GM21528 (cell line): ENCODE measurements at regions not wholly inside any gene's neighbourhood (a gene's known extent, or its start where the extent isn't known, plus 50 kb on each side); places are given as distances from the start of the nearest gene placed in this dataset.
A peak's percentile ranks its signal among the peaks of the same experiment; 100 is the strongest.
"Not testable (repeated sequence)": the region's sequence is repeated elsewhere in the genome, so short reads cannot be mapped to it uniquely, and the experiment has no call there.

ENCODE experiments used
- ATAC-seq: cut with Tn5 transposase; IDR thresholded peaks from one replicate; pipeline ENCODE4 v1.9.1; 2021; ENCODE audit warnings: mild to moderate bottlenecking, moderate library complexity; ENCODE audit not compliant: unreplicated experiment, low FRiP score

DNA sequence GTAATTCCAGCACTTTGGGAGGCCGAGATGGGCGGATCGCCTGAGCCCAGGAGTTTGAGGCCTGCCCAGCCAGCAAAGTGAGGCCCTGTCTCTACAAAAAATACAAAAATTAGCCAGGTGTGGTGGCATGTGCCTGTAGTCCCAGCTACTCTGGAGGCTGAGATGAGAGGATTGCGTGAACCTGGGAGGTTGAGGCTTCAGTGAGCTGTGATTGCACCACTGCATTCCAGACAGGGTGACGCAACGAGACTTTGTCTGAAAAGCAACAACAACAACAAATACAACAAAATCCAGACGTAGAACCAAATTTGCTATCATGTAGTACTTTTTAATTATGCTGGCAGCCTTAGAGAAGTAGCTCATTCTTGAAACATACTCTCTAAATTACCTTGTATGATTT is 277.1 kb downstream of the KLF5 start:
- ATAC-seq = no peak

DNA sequence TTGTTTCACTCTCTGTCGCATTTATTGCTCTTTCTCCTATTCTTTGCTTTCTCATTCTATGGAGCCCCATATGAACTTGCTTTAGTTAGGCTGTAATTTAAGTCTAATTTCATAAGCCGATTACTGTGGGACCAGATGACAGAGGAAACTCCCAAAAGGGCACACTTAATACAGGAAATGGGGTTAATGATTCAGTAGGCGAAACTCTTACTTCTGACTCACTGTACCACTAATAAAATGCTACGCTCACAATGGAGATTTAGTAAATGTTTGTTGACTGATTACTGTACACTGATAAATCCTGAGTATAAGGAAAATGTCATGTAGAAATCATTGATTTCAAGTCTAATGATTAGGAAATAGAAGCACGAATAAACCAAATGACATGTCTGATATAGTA is 276.4 kb downstream of the KLF5 start:
- ATAC-seq = peak; percentile 94

DNA sequence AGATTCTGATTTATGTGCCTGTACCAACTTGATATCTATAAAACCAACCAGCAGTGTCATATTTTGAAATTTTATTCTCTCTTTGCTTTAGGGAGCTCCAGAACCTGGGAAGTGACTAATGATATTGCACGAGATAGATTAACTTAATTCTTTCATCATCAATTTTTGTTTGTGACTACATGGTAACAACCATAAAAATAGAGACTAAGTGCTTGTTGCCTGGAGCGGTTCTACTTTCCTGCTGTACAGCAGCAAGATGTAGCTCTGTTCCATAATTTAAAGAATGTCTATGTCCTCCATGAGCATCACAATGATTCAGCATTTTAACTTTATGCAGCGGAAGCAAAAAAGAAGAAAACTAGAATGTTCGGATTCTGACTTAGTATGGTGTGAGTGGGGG is 275.6 kb downstream of the KLF5 start:
- ATAC-seq = no peak

DNA sequence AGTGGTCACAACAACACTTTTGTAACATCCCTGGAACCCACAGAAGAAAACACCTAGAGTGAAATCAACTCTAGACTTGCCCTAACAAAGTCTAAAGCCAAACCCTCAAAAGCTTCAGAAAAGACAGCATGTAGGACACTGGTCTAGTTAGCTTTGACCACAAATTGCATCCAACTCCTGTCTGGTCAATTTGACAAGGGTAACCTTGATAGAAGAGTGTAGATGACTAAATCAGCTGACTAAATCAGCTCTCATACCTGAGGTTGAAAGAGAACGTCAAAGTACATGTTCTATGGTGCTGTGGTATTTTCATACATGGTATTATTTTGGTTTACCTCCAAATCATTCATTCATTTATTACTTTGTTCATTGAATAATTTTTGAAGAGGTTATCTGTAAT is 272.8 kb downstream of the KLF5 start:
- ATAC-seq = no peak

DNA sequence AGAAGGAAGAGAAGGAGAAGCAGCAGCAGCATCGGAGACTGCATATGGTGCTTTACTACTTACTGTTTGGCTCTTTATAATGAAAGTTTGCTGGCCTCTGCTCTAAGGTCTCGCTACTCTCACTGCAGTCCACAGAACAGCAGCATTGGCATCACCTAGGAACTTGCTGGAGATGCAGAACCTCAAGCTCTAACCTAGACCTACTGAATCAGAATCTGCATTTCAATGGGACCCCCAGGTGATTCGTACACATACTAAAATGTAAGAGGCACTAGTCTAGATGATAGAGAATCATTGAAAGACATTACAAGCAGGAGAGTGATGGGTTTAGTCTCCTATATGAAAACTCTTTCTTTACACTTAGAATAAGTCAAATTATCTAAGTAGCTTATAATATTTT is 270.6 kb downstream of the KLF5 start:
- ATAC-seq = no peak

DNA sequence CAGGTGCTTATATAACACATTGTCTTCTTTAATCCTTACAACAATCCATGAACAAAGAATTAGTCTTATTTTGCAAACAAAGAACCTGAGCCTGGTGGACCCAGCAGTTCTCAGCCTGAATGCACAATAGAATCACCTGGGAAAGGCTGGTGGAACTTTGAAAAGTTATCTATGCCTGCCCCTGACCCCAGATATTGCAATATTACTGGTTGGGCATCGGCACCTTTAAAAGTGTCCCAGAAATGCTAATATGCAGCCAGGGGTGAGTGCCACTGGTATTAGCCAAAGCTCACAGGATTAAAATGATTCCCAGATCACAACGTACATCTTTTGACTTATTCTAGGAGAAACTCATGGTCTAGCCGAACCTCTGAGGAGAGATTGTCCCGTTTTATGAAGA is 268.8 kb downstream of the KLF5 start:
- ATAC-seq = no peak

DNA sequence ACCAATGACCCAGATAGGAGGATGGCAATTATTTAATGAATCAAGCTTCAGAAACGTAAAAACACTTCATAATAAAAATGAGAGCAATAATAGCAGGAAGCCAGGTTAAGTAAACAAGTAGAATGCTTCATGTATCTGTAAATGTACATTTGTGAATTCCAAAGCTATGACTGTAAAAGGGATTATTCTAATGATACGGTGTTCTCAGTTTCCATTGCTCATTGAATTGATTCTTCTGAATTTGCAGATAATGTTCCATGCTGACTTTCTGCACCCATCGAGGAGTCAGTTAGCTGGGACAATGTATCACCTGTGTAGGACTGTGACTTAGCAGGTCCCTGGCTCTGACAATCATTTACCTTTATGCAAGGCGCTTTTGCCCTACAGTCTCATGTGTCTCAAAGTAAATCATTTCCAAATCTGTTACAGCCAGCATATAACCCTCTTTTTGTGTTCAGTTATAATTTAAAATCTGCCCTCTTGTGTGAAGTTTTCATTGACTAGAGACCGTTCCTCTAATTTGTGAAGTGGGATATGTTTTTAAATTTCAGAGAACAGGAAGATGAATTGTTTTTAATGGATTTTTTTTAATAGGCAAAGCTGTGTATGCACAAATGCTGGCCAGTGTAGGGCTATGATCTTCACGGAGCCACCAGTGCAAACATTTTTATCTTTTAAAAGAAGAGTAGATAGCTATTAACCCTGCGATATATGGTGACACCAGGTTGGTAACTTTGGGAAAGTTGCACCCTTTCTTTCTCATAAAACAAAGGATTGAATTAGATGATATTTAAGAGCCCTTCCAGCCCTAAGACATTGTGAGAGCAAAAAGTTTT is 267.1 kb downstream of the KLF5 start:
- ATAC-seq = no peak

DNA sequence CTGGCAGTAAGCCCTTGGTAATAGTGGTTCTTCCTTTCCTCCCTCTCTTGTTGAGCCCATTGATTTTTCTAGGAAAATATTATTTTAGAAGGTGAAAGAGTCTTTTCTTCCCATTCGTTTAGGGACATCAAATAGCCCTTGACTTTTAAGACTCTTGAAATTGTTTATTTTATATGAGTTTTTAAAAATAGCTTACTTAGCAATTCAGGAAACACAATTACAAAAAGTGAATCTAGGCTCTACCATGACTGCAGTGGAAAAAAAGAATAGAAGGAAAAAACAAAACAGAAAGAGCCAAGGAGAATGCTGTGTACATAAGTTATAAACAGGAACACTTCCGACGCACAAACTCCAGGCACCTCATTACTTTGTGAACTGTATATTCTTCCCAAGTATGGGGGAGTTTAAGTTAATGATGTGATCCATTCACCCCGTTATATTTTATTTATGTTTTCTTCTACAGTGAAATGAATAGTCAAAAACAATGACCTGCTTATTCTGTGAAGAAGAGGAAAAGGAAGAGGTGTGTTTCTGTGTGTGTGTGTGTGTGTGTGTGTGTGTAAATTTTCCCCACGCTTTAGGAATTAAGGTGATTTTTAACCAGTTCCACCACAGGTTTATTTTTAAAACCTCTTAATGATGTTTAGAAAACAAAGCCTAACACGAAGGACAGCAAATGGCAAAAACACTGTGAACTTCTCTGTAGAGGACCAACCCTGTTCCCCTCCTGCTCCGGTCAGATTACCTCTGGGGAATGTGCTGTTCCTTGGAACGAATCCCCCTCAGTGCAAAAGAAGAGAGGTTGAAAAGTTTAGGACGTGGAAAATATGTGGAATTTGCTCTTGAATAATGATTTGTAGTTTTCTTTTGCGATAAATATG is 266.3 kb downstream of the KLF5 start:
- ATAC-seq = no peak

DNA sequence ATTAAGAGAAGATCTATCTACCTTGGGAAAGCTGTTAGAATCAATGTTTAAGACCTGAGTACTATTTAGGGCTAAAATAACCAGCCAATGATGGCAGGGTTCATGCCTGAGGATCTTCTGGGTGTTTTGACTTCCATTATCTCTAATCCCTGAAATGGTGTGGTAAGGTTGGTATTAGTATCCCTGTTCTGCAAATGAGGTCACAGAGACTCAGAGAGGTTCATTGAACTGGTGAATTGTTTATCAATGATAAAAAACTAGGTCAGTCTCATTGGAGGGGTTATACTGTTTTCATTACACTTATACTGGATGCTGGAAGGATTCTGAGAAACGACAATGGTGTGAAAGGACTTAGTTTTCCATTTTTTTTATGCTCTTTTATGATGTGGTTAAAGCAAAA is 264.8 kb downstream of the KLF5 start:
- ATAC-seq = no peak

DNA sequence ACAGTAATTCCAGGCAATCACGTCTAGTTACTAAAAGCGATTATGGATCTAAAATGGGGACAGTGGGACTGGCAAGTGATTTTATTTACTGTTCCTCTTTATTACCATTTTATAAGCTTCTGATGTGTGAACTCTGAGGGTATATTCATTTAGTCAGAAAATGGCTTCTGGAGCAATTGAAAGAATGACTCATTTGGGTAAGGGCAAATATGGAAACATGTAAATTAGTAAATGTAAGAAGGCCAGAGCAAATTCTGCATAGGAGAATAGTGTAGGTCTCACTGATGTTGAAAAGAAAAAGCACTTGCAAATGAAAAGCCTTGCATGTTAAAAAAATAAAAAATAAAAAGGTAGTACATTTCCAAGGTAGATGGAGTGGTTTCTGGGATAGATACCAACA is 262.2 kb downstream of the KLF5 start:
- ATAC-seq = no peak

DNA sequence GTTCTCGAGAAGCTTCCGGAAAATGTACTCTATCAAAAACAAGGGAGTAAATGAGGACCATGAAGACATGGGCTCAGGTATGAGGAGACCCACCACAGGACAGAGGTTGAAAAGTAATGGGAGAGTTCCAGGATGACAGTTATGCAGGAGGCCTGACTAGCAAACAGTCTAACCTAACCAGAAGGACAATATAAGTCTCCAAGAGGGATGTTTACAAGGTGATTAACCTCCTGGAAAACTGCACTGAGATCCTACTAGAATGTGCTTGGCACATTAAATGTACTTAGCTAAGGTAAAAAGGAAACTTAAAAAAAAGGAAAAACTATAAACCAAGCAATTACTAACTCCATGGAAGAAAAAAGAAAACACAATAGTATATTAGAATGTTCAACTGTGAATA is 258.3 kb downstream of the KLF5 start:
- no peak for ATAC-seq

DNA sequence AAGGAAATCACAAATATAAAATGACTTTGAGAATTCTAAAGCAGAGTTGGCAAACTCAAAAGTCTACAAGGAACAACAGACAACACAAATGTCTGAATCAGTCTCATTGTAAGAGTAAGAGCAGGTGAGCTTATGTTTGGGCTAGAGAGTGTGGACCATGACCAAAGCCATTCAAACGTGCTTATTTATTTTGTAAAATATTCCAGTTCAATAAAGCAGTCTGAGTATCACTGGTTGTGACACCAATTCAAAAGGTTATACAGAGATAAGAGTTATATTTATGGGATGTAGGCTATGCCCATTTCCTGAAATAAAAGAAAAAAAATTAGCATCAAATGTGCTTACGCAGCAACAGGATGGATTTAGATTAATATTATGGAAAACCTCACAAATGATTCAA is 251.6 kb downstream of the KLF5 start:
- no peak for ATAC-seq

DNA sequence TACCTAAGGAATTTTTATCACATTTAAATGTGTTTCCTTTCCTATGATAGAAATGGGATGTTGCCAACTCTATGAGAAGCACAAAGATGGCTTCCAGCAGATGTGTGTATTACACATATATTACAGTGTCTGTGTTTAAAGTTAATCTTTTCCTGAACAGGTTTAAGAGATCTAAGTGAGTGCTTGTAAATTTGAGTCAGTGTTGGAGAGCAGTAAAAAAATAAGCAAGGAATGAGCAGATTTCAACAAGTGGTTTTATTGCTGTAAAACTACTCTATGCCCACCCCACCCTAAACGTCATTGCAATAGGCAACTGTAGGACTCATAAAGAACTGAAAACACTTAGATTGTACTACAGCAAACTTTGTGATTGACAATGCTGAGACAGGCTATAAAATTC is 248.7 kb downstream of the KLF5 start:
- ATAC-seq = no peak

DNA sequence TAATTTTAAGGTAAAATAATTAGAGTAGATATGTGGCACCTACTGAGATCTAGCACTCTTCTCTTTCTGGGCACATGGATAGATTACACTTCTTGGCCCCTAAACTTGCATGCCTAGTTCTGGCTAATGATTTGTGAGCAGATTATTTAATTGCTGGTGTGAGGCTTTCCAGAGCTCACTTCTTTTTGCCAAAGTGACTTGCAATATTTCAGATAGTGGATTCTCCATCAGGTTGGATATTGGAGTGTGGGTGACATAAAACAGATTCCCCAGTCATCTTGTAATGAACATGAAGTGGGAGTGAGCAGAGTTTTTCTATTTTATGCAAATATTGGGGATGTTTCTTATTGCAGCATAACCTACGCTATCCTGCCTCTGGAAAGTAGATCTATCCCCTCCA is 247.9 kb downstream of the KLF5 start:
- ATAC-seq = no peak

DNA sequence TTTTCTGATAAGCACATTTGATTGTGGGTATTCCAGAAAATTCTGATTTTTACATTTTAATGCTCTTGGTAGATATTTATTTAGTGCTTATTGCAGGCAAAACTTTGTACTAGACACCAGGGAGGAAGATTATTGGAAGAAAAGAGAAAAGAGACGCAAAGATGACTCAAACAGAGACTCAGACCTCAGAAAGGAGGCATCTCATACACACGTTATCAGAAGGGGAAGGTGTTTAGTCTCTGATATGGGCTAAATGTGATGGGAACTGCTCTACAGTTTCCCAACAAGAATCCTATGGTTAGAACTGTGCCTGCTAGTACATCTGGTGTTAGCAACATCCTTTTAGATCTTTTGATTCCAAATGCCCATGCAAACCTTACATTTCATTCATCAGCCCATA is 245.6 kb downstream of the KLF5 start:
- ATAC-seq = no peak

DNA sequence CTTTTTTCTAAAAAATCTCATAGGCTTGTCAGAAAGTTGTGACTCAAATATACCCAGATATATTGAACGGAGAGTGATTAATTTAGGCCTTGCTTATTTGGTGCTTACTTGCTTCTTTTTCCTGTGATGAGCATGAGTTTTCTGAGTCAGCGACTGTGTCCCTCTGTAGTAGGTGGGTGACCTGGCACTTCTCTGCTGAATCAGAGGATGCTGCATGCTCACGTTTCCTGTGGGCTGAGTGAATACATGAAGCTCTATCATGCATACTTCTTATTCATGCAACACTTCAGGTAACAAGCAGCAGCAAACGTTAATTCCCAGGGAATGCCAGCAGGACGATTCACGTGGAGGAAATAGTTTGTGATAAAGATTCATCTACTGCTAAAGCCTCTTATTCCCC is 245.0 kb downstream of the KLF5 start:
- ATAC-seq = no peak

DNA sequence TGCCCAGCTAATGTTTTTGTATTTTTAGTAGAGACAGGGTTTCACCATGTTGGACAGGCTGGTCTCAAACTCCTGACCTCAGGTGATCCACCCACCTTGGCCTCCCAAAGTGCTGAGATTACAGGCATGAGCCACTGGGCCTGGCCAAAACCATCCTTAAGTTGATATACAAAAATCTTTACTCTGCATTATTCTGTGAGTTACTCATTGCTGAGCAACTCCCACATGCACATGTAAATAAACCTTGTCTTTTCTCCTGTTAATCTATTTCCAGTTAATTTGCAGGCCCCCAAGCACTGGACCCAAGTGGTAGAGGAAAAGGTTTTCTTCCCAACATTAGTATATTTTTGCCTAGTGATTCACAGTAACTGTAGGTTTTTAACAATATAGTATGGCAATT is 242.8 kb downstream of the KLF5 start:
- not testable (repeated sequence) for ATAC-seq

DNA sequence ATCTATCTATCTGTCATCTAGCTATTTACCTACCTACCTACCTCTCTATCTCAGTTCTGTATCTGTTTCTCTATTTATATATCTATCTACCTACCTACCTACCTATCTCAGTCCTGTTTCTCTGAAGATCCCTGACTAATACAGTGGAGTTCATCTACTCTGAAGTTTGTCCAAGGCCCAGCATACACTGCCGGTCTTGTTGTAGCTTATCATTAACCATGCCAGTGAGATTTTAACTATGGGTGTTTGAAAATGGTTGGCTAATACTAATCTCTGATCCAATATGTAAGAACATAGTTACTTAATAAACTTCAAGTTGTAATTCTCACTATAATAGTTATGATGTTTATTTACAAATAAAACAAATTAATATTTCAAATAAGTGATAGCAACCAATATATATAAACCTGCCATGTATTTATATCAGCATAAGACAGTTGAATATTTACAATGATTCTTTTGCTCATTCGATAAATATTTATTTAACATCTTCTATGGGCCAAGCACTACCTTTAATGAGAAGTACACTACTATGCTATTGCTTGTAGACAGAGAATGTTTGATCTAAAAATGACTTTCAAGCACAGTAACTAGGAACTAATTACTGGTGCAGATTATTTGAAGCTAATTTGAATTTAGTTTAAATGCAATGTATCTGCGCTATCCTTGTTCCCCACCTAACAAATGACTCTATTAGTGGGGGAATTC is 242.1 kb downstream of the KLF5 start:
- ATAC-seq = no peak

DNA sequence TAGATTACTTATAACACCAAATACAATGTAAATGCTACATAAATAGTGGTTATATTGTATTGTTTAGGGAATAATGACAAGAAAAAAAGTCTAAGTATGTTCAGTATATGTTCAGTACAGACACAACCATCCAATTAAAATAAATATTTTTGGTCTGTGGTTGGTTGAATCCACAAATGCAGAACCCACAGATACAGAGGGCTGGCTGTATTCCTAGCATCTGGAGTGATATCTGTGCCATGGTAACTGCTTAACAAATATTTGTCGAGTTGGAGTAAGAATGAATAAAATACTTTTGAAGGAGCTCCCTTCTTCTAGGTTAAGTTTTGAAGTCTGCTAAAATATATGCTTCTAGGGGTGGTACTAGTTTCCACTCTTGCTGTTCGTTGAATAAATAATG is 241.0 kb downstream of the KLF5 start:
- no peak for ATAC-seq

DNA sequence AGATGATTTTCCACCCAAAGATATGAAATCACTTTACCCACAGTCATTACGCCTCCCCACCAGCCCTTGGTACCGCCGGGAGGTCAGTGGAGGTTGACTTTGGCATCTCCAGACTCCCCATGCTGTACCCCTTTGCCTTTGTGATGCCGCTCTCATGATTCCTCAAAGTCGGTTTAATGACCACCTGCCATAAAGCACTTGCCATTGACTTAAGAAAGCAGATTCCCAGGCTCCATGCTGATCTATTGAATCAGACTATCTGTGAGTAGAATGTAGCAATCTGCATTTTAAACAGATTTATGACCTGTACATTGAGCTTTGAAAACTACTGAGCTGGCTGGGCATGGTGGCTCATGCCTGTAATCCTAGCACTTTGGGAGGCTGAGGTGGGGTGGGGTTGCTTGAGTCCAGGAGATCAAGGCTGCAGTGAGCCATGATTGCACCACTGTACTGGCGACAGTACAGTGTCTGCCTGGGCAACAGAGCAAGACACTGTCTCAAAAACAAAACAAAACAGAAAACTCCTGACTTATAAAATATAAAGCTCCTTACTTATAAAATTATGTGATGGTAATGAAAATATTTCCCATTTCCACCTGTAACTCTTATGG is 235.2 kb downstream of the KLF5 start:
- ATAC-seq = no peak

DNA sequence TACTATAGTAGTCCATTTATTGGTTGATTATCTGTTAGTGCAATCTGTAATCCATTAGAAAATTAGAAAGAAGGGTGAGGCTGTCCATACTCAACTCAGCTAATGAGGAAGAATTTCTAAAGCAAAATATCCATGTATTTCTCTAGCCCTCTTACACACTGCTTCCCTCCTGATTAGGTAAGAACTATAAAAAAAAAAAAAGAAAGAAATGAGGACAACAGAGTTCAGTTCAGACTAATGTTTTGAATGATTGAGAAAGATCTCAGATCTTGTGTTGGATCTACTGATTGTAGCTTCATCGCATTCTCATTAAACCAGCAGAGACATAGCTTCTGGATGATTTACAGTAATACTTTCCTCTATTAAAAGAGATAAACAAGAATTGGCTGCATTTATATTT is 233.3 kb downstream of the KLF5 start:
- ATAC-seq = no peak
